ENCODE measurements at regions not wholly inside any gene's neighbourhood (a gene's known extent, or its start where the extent isn't known, plus 50 kb on each side); places are given as distances from the start of the nearest gene placed in this dataset.

- TF ChIP-seq USF2 (IDR thresholded peaks at IDR 0.05; ENCODE audit: borderline replicate concordance, low read depth, low read length) (no peak), TAF1 (IDR thresholded peaks at IDR 0.05; ENCODE audit: borderline replicate concordance, low read depth, low read length) (no peak), IRF4 (IDR thresholded peaks at IDR 0.05; ENCODE audit: low read depth, low read length) (no peak)
Measured at GRCh38 chr17:15882777-15883176, 62.2 kb upstream of the ADORA2B start (continued).

GRCh38 chr17:15883617-15884111 lies 61.3 kb upstream of the ADORA2B start:
- no peak for FAIRE-seq

More at GRCh38 chr17:15883617-15884111, 61.3 kb upstream of the ADORA2B start:
- ChIA-PET SMC1A (ENCODE audit: uncharacterized antibody, unreplicated experiment) (no interaction called here), CTCF (interaction anchor here (0.5 kb wide), 1 partner anchor 116 kb away, joined by 3 read pairs; the partner anchor contains the start of genes TTC19 and ZSWIM7), POLR2A (no interaction called here), RAD21 (ENCODE audit: unreplicated experiment) (no interaction called here)
- Histone ChIP-seq H3K36me3 (ENCODE audit: control insufficient read depth in 2 of 2, insufficient read depth in 2 of 2, low read length in 1 of 2) (no peaks in the 10 kb centered on the region), H3K27me3 (replicated peaks in 1 of 2; ENCODE audit: control insufficient read depth in 2 of 2, insufficient read depth in 2 of 2, low read length in 1 of 2) (no peaks in the 10 kb centered on the region), H3K9ac (ENCODE audit: control insufficient read depth, insufficient read depth, low read length) (no peak overlapping the region), H3K27ac (ENCODE audit: control insufficient read depth, insufficient read depth) (no peak overlapping the region), H3K79me2 (ENCODE audit: control insufficient read depth, insufficient read depth, low read length) (no peaks in the 10 kb centered on the region), H3K4me1 (ENCODE audit: control insufficient read depth, insufficient read depth, low read length) (no peaks in the 10 kb centered on the region), H4K20me1 (ENCODE audit: control insufficient read depth, insufficient read depth) (no peaks in the 10 kb centered on the region), H3K4me2 (ENCODE audit: control insufficient read depth, insufficient read depth) (no peak overlapping the region), H2AFZ (ENCODE audit: control insufficient read depth, low read depth, low read length) (no peak overlapping the region), H3K4me3 (no peak overlapping the region), H3K9me3 (replicated peaks; ENCODE audit: control insufficient read depth, insufficient read depth, low read length) (no peaks in the 10 kb centered on the region; the same call in 2 of the 3 replicates)
- TF ChIP-seq ZBED1 (IDR thresholded peaks at IDR 0.05; ENCODE audit: borderline replicate concordance) = no peak
- TF ChIP-seq ZNF24 (IDR thresholded peaks at IDR 0.05) = no peak
- TF ChIP-seq SMAD1 (IDR thresholded peaks at IDR 0.05; ENCODE audit: low read depth, partially characterized antibody) = no peak
- TF ChIP-seq STAT1 (conservative IDR thresholded peaks at IDR 0.05) = no peak
- no peak for TF ChIP-seq E4F1 (IDR thresholded peaks at IDR 0.05; ENCODE audit: borderline replicate concordance, partially characterized antibody)
- TF ChIP-seq SUPT20H (IDR thresholded peaks at IDR 0.05; ENCODE audit: borderline replicate concordance, control insufficient read depth, low read depth, low read length) = no peak
- no peak for TF ChIP-seq TCF12 (IDR thresholded peaks at IDR 0.05; ENCODE audit: low read depth, low read length)
- no peak for TF ChIP-seq GABPA (IDR thresholded peaks at IDR 0.05; ENCODE audit: low read depth)
- TF ChIP-seq MEF2B (IDR thresholded peaks at IDR 0.05; ENCODE audit: partially characterized antibody, poor library complexity, severe bottlenecking) = no peak
- TF ChIP-seq FOS (IDR thresholded peaks at IDR 0.05; ENCODE audit: borderline replicate concordance, extremely low read depth, insufficient read length) = no peak
- TF ChIP-seq POLR2AphosphoS2 (IDR thresholded peaks at IDR 0.05; ENCODE audit: low read depth, low read length) = no peak
- no peak for TF ChIP-seq ZZZ3 (IDR thresholded peaks at IDR 0.05; ENCODE audit: control insufficient read depth, insufficient read length, low read depth)
- no peak for TF ChIP-seq MTA3 (IDR thresholded peaks at IDR 0.05; ENCODE audit: borderline replicate concordance, low read length)
- TF ChIP-seq ZNF207 (IDR thresholded peaks at IDR 0.05; ENCODE audit: borderline replicate concordance) = no peak
- BruUV-seq (replicated peaks) = no TSS peak
- DNase-seq (ENCODE audit: low read depth, low spot score) (no peak), ATAC-seq (no peak)
- in situ Hi-C loops (cut with MboI) = no loop called here
- WGBS (ENCODE audit: insufficient coverage, insufficient replicate concordance, low lambda C conversion rate, missing lambda C conversion rate) = 22% methylated on average over 8 of the region's 8 CpGs
- intact Hi-C loops (cut with micrococcal nuclease; ENCODE audit: unreplicated experiment) = no loop called here

Data from GM12878 (cell line).